RKO (cell line): ENCODE measurements at regions not wholly inside any gene's neighbourhood (a gene's known extent, or its start where the extent isn't known, plus 50 kb on each side); places are given as distances from the start of the nearest gene placed in this dataset.
A peak's percentile ranks its signal among the peaks of the same experiment; 100 is the strongest.

Experiments
- DNase-seq: peaks from one replicate; pipeline ENCODE4 v3.0.0-alpha.2; 2016; ENCODE audit warnings: low spot score

- DNase-seq, result peak; percentile 77
Measured at GRCh38 chr1:67561704-67562113, 123.3 kb upstream of the GADD45A start.

DNA sequence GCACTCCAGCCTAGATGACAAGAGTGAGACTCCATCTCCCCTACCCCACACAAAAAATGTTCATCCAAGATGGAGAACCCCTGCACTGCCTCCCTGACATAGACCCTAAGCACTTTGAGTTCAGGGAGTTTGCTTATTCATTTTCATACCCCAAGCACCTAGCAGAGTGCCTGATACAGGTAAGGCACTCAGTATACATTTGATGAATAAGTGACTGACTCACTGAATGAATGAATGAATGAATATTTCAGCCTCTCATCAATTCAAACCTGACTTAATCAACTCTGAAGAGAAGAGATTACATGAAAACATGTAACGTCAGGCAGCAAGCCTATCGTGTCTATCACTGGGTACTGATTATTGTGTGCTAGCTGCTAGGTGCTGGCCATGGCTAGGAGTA is 121.3 kb upstream of the GADD45A start:
- DNase-seq, result no peak

DNA sequence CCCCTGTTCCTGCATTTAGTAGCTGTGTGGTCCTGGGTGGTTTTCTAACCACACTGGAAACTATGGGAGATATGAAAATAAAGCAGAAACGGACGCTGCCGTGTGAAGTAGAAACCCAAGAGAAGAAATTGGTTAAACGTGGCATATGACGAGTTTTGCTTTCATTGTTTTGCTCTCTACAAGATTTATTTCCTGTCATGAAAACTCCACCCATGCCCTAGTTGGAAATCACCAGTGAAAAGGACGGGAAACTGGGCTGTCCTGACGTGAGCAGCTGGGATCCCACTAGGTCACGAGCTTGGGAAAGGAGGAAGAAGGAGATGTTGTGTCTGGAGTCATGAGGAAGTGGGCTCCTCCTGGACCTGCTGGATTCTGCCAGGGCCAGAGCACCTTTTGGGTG is 120.8 kb upstream of the GADD45A start:
- no peak for DNase-seq

GRCh38 chr1:67566803-67567377 is 118.1 kb upstream of the GADD45A start:
- peak; percentile 14 for DNase-seq

GRCh38 chr1:67570486-67571143 is 114.4 kb upstream of the GADD45A start:
- peak; percentile 65 for DNase-seq

- no peak for DNase-seq
Measured at GRCh38 chr1:67571406-67571805, 113.6 kb upstream of the GADD45A start.

GRCh38 chr1:67571901-67572593 is 113.0 kb upstream of the GADD45A start:
- DNase-seq, result no peak

- DNase-seq, result no peak
Measured at GRCh38 chr1:67572594-67573221, 112.3 kb upstream of the GADD45A start.

- no peak for DNase-seq
Measured at GRCh38 chr1:67573311-67573872, 111.6 kb upstream of the GADD45A start.

- DNase-seq, result no peak
Measured at GRCh38 chr1:67574221-67574620, 110.8 kb upstream of the GADD45A start.

- no peak for DNase-seq
Measured at GRCh38 chr1:67575861-67576260, 109.1 kb upstream of the GADD45A start.

- no peak for DNase-seq
Measured at GRCh38 chr1:67576474-67576873, 108.5 kb upstream of the GADD45A start.

GRCh38 chr1:67577646-67578045 is 107.4 kb upstream of the GADD45A start:
- DNase-seq, result no peak

GRCh38 chr1:67578397-67579020 is 106.5 kb upstream of the GADD45A start:
- DNase-seq, result no peak

GRCh38 chr1:67579623-67580394 is 105.2 kb upstream of the GADD45A start:
- no peak for DNase-seq

- no peak for DNase-seq
Measured at GRCh38 chr1:67580691-67581403, 104.2 kb upstream of the GADD45A start.

DNA sequence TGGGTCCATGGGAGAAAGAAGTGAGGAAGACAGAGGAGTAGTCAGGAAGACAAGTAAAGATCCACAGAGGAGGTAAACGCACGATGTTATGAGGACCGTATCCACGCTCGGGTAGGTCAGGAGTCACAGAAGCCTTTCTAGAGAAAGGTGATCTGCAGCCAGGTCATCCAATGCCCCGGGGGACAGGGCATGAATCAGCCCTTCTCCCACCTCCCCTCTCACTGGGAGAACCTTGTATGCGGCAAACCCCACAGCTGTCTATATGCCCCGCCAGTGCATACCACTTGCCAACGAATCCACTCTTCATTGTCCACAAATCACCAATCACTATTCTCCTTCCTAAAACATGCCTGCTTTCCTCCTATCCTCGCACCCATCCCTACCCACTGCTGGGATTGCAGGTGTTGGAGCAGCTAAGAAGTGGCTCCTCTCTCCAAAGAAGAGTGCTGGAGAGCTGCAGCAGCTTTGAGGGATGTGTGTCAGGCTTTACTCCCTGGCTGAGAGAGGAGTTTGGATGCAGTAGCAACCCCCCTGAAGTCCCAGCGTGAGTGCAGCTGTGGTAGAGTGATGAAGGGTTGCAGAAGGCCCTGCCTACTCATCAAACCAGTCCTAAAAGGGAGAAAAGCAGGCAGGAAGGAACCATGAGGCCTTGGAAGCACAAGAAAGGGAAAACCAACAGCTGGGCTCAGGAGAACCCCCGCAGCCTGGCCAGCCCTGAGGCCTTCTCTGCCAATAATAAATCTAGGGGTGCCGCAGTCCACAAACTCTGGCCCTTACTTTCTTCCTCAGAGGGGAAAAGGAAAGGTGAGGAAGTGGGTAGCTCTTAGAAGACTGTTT is 102.2 kb upstream of the GADD45A start:
- no peak for DNase-seq

DNA sequence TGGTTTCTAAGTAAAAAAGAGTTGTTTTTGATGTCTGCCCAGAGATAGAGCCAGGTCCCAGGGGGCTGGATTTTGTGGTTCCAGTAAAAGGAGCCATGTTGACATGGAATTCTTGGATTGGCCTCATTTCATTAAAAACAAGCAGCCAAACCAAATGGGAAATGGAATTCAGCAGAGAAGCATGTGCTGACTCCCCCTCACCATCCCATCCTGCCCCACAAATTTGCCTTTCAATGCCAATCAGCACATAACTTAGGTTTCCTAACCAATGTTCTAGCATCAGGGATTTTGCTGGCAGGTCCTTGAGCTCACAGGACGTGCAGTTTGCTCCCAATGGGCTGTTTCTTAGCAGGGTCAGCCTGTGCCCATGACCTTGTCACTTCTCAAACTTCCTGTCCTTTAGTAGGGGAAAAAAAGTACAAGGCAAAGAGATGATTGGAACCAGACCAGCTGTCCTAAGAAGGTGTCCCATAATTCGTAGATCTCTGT is 101.5 kb upstream of the GADD45A start:
- DNase-seq, result no peak

DNA sequence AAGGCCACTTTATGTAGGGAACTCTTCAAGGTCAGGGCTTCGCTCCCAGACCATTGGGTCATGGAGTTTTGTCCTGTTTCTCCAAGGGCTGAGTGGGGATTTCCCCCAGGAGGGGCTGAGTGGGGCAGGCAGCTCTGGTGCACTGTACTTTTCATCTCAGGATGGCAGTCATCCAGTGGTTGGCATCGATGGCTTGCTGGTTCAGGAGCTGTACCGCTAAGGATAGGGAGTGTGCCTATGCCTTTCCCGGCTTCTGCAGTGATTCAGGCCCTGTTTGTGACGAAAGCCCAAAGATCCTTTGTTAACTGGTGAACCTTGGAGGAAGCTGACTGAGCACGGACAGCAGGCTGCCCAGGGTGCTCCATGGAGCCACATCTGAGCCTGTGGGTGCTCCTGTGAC is 100.1 kb upstream of the GADD45A start:
- no peak for DNase-seq

GRCh38 chr1:67586596-67586995 is 98.4 kb upstream of the GADD45A start:
- no peak for DNase-seq
